Common myeloid progenitor, CD34-positive (primary cell): ENCODE measurements at regions not wholly inside any gene's neighbourhood (a gene's known extent, or its start where the extent isn't known, plus 50 kb on each side); places are given as distances from the start of the nearest gene placed in this dataset.

Experiments used
- CTCF ChIA-PET: fragments of 350-600 bp; sonication (Branson Sonifier 250); formaldehyde crosslinking; loops from one replicate; lab custom pipeline; 2021; ENCODE audit warnings: antibody characterized with exemption; lab: Charles Lee
- POLR2A ChIA-PET: fragments of 350-600 bp; sonication (Branson Sonifier 250); formaldehyde crosslinking; loops from one replicate; lab custom pipeline; 2021; ENCODE audit warnings: antibody characterized with exemption; lab: Charles Lee
- DNase-seq, 3 donors: peaks; one replicate each; pipeline versions ENCODE4 v3.0.0 to v3.0.0-alpha.2; 2013
- H3K27ac ChIP-seq, 2 experiments: 1 replicate in 1 of 2; 2 replicates in 1 of 2; pipeline ENCODE4 v1.7.0; 2013; ENCODE audit warnings: inconsistent platforms in 2 of 2, low read length in 2 of 2, mild to moderate bottlenecking in 2 of 2, low read depth in 1 of 2, moderate library complexity in 1 of 2; ENCODE audit not compliant: severe bottlenecking in 2 of 2, insufficient read depth in 1 of 2, poor library complexity in 1 of 2
- H3K27me3 ChIP-seq, 5 experiments: replicated peaks in 2 of 5; 1 replicate in 3 of 5; 2 replicates in 2 of 5; pipeline versions ENCODE4 v1.6.1 to v1.7.0; 2013; ENCODE audit warnings: low read length in 4 of 5, mild to moderate bottlenecking in 2 of 5, moderate library complexity in 2 of 5, inconsistent platforms in 1 of 5; ENCODE audit not compliant: insufficient read depth in 5 of 5, control insufficient read depth in 4 of 5
- H3K36me3 ChIP-seq, 4 experiments: 1 replicate in 2 of 4; 2 replicates in 2 of 4; pipeline versions ENCODE4 v1.6.1 to v1.7.0; 2013; ENCODE audit warnings: low read length in 3 of 4, control low read depth in 1 of 4, mild to moderate bottlenecking in 1 of 4; ENCODE audit not compliant: control insufficient read depth in 4 of 4, insufficient read depth in 4 of 4
- H3K4me1 ChIP-seq, 4 experiments: 1 replicate in 3 of 4; 2 replicates in 1 of 4; pipeline versions ENCODE4 v1.6.1 to v1.7.1; 2013; ENCODE audit warnings: low read length in 3 of 4, mild to moderate bottlenecking in 3 of 4, control low read depth in 1 of 4, inconsistent platforms in 1 of 4, moderate library complexity in 1 of 4; ENCODE audit not compliant: control insufficient read depth in 4 of 4, insufficient read depth in 4 of 4; ENCODE audit errors: control extremely low read depth in 1 of 4
- H3K4me3 ChIP-seq, 7 experiments: 1 replicate in 4 of 7; 2 replicates in 3 of 7; pipeline versions ENCODE4 v1.5.1 to v1.7.0; 2013; ENCODE audit warnings: mild to moderate bottlenecking in 7 of 7, low read length in 6 of 7, moderate library complexity in 6 of 7, inconsistent platforms in 2 of 7, low read depth in 2 of 7, control low read depth in 1 of 7; ENCODE audit not compliant: insufficient read depth in 4 of 7, control insufficient read depth in 1 of 7; ENCODE audit errors: extremely low read depth in 1 of 7
- H3K9me3 ChIP-seq, 5 experiments: 1 replicate in 4 of 5; 2 replicates in 1 of 5; pipeline versions ENCODE4 v1.6.1 to v1.7.1; 2013; ENCODE audit warnings: low read length in 4 of 5, mild to moderate bottlenecking in 2 of 5, inconsistent platforms in 1 of 5, low read depth in 1 of 5, moderate library complexity in 1 of 5; ENCODE audit not compliant: control insufficient read depth in 4 of 5, insufficient read depth in 2 of 5; ENCODE audit errors: control extremely low read depth in 1 of 5
- WGBS: methylation state at CpG from one replicate; pipeline ENCODE4 v1.1.5; 2013; ENCODE audit not compliant: insufficient coverage; 5-methylcytosine and 5-hydroxymethylcytosine counted together

DNA sequence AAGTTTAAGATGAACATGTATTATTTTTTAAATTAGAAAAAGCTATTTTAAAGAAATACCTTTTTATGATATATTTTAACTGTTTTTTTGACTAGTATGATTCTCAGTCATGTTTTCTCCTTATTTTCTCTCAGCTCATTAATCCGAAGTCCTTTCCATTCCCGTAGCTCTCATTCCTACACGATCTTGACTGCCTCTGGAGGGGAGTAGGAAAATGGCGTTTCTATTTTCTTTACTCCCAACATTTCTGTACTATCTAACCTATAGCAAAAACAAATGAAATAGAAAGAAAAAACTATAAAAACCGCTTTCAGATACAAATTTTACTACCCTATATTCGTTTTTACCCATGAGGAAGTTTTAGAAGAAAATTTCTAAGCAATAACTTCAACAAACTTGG lies 343.8 kb downstream of the RBM26 start:
- Histone ChIP-seq H3K4me3 (no peak overlapping the region), H3K9me3 (no peaks in the 10 kb centered on the region), H3K27me3 (no peaks in the 10 kb centered on the region), H3K4me1 (no peaks in the 10 kb centered on the region), H3K36me3 (no peaks in the 10 kb centered on the region), H3K27ac (no peak overlapping the region)
- ChIA-PET CTCF (no interaction called here), POLR2A (no interaction called here)
- no peak for DNase-seq
- WGBS: 83% methylated on average over 2 of the region's 6 CpGs

DNA sequence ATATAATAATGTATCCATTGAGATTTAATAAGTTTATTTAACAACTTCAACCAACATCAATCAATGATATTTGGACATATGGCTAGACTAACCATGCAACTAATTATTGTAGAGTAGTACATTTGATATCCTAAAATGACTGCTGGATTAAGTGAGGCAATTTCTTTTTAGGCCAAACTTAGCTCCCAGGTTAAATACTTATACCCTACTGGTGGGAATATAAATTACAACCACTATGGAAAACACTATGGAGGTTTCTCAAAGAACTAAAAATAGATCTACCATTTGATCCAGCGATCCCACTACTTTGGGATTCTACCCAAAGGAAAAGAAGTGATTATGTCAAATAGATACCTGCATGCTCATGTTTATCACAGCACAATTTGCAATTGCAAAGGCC lies 345.8 kb downstream of the RBM26 start:
- WGBS: no CpG with 5 or more reads among the region's 1 CpG
- Histone ChIP-seq H3K27me3 (no peaks in the 10 kb centered on the region), H3K4me3 (no peak overlapping the region), H3K36me3 (no peaks in the 10 kb centered on the region), H3K27ac (no peak overlapping the region), H3K4me1 (no peaks in the 10 kb centered on the region), H3K9me3 (no peaks in the 10 kb centered on the region)
- no peak for DNase-seq
- CTCF ChIA-PET: no interaction called here
- POLR2A ChIA-PET: no interaction called here

DNA sequence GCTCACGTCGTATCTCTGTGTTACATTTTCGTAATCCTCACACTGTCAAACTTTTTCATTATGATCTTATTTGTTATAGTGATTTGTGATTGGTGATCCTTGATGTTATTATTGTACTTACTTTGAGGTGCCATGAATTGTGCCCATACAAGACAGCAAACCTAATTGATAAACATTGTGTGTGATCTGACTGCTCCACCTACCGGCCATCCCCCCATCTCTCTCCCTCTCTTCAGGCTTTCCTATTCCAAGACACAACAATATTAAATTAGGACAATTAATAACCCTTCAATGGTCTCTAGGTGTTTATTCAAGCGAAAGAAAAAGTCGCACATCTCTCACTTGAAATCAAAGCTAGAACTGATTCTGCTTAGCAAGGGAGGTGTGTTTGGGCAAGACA lies 349.3 kb downstream of the RBM26 start:
- no peak overlapping the region for H3K4me3 ChIP-seq
- 94% methylated on average over 2 of the region's 6 CpGs for WGBS
- H3K27ac ChIP-seq: no peak overlapping the region
- H3K36me3 ChIP-seq: no peaks in the 10 kb centered on the region
- ChIA-PET POLR2A (no interaction called here), CTCF (no interaction called here)
- H3K27me3 ChIP-seq: no peaks in the 10 kb centered on the region
- no peak for DNase-seq
- no peaks in the 10 kb centered on the region for H3K9me3 ChIP-seq
- no peaks in the 10 kb centered on the region for H3K4me1 ChIP-seq

DNA sequence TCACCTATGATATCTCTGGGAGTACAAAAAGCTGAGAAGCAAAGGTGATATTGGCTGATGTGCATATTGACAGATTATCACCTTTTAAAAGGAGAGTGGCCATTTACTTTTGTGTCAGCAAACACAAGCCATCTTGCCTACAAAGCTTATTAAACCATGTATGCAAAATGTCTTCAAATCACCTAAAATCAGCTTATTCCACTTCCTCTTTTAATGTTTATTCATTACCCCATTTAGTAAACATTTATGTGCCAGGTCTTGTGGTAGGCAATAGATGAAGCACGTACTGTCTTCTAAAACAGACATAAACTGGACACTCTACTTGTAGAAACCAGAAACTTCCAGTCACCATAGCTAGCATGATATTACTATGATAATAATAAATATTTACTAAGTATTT lies 354.6 kb downstream of the RBM26 start:
- ChIA-PET CTCF (no interaction called here), POLR2A (no interaction called here)
- no CpG with 5 or more reads among the region's 1 CpG for WGBS
- Histone ChIP-seq H3K36me3 (no peaks in the 10 kb centered on the region), H3K27ac (no peak overlapping the region), H3K27me3 (no peaks in the 10 kb centered on the region), H3K4me3 (no peak overlapping the region), H3K9me3 (peaks cover 0 to 4% (median 0%) of the 10 kb centered on the region in 5 experiments), H3K4me1 (no peaks in the 10 kb centered on the region)
- DNase-seq: no peak

DNA sequence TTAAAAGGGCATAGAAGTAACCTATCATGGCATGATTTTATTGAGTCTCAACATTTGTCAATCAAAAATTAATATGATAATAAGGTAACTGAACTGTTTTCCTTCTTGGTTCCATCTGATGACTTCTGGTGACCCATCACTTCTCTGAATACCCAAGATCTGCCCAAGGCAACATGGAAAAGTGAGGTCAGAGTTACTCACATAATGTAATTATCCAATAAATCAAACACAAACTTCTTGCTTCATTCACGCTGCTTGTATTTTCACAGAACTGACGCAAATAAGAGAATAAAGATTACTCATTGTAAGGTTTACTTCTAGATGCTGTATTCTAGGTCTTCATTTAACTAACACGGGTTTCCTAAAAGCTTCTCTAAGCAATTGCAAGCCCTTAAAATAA lies 361.6 kb downstream of the RBM26 start:
- ChIA-PET CTCF (no interaction called here), POLR2A (no interaction called here)
- H3K4me1 ChIP-seq: no peaks in the 10 kb centered on the region
- 88% methylated on average over 3 of the region's 3 CpGs for WGBS
- H3K4me3 ChIP-seq: no peak overlapping the region
- DNase-seq: no peak
- no peak overlapping the region for H3K27ac ChIP-seq
- H3K9me3 ChIP-seq: no peaks in the 10 kb centered on the region
- no peaks in the 10 kb centered on the region for H3K36me3 ChIP-seq
- H3K27me3 ChIP-seq: no peaks in the 10 kb centered on the region

DNA sequence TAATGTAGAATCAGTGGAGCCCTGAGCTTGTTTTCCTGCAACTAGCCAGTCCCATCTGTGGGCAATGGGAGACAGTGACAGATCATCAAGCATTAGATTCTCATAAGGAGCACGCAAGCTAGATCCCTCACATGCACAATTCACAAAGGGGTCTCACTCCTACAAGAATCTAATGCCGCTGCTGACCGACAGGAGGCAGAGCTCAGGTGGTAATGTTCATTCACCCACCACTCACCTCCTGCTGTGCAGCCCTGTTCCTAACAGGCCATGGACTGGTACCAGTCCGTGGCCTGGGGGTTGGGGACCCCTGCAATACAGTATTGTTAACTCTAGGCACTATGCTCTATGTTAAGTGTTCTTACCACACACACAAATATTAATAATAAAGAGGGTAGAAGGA lies 362.8 kb downstream of the RBM26 start:
- no peaks in the 10 kb centered on the region for H3K9me3 ChIP-seq
- no peaks in the 10 kb centered on the region for H3K27me3 ChIP-seq
- no peaks in the 10 kb centered on the region for H3K36me3 ChIP-seq
- H3K4me3 ChIP-seq: no peak overlapping the region
- DNase-seq: no peak
- no peak overlapping the region for H3K27ac ChIP-seq
- H3K4me1 ChIP-seq: no peaks in the 10 kb centered on the region
- ChIA-PET POLR2A (no interaction called here), CTCF (no interaction called here)
- 97% methylated on average over 3 of the region's 4 CpGs for WGBS

DNA sequence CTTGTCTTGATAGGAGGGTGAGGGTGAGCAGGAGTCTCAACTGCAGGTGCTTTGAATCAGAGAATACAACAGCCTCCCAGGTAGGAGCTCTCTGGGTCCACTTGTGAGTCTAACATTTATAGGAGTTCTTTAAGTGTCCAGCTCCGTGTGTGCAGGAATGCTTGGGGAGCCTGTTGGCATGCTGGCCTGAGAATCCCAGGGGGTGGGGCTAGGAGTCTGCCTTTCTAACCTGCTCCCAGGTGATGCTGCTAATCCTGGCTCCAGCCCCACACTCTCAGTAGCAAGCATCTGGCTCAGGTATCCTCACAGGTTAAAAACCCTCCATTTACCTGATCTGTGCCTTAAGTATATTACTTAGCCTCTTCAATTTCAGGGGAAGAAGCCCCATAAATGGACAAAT lies 368.9 kb downstream of the RBM26 start:
- no peak overlapping the region for H3K27ac ChIP-seq
- no peak overlapping the region for H3K4me3 ChIP-seq
- H3K36me3 ChIP-seq: no peaks in the 10 kb centered on the region
- WGBS: 40% methylated on average over 1 of the region's 1 CpG
- ChIA-PET POLR2A (no interaction called here), CTCF (no interaction called here)
- H3K9me3 ChIP-seq: no peaks in the 10 kb centered on the region
- no peak for DNase-seq
- no peaks in the 10 kb centered on the region for H3K4me1 ChIP-seq
- H3K27me3 ChIP-seq: no peaks in the 10 kb centered on the region
